Activated T-helper 17 cell treated with anti-CD3 and anti-CD28 coated beads, Interleukin-2, amount 50 U/mL, for 72 hours (primary cell): ENCODE measurements at regions not wholly inside any gene's neighbourhood (a gene's known extent, or its start where the extent isn't known, plus 50 kb on each side); places are given as distances from the start of the nearest gene placed in this dataset.

ENCODE experiments used
- ATAC-seq: fragments of 150-1000 bp; cut with Tn5 transposase; replicated peaks from 2 replicates; pipeline ENCODE4 v1.10.0; 2021; ENCODE audit warnings: mild to moderate bottlenecking, moderate library complexity
- H3K27ac Mint-ChIP-seq: one replicate; pipeline ENCODE4 v1.8.0; 2022; ENCODE audit warnings: mixed read lengths
- H3K27me3 Mint-ChIP-seq: one replicate; pipeline ENCODE4 v1.8.0; 2022; ENCODE audit warnings: mixed read lengths
- H3K36me3 Mint-ChIP-seq: one replicate; pipeline ENCODE4 v1.8.0; 2022; ENCODE audit warnings: low read depth, mild to moderate bottlenecking, mixed read lengths
- H3K4me1 Mint-ChIP-seq: one replicate; pipeline ENCODE4 v1.8.0; 2022; ENCODE audit warnings: mixed read lengths
- H3K4me3 Mint-ChIP-seq: one replicate; pipeline ENCODE4 v1.8.0; 2022; ENCODE audit warnings: mild to moderate bottlenecking, mixed read lengths
- H3K9me3 Mint-ChIP-seq: one replicate; pipeline ENCODE4 v1.8.0; 2022; ENCODE audit warnings: mixed read lengths

GRCh38 chr2:128980475-128980874, 661.8 kb upstream of the HS6ST1 start:
- H3K9me3 Mint-ChIP-seq = peaks cover 3% of the 10 kb centered on the region
- no peak for ATAC-seq
- H3K36me3 Mint-ChIP-seq = no peaks in the 10 kb centered on the region
- H3K27me3 Mint-ChIP-seq = peaks cover 3% of the 10 kb centered on the region
- H3K27ac Mint-ChIP-seq = no peak overlapping the region
- H3K4me1 Mint-ChIP-seq = no peaks in the 10 kb centered on the region
- no peak overlapping the region for H3K4me3 Mint-ChIP-seq

DNA sequence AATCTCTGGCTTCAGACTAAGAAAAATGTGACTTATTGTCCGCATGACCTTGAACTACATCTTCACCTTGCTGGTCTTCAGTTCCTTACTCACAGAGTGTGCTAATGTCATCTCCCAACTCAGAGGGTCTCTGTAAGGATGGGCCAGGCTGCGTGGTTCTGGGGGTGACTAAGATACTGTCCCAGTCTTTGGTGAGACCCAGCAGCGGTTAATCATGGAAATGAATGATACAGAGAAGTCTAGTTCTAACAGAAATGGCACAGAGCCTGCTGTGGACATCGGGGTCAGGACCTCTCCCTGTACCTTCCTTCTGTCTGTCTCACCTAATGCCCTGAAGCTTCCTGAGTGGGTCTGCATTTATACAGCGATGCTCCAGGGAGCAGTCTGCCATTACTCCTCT, 662.7 kb upstream of the HS6ST1 start:
- H3K27ac Mint-ChIP-seq = no peak overlapping the region
- peaks cover 3% of the 10 kb centered on the region for H3K9me3 Mint-ChIP-seq
- no peaks in the 10 kb centered on the region for H3K4me1 Mint-ChIP-seq
- ATAC-seq = no peak
- peaks cover 3% of the 10 kb centered on the region for H3K27me3 Mint-ChIP-seq
- no peak overlapping the region for H3K4me3 Mint-ChIP-seq
- H3K36me3 Mint-ChIP-seq = no peaks in the 10 kb centered on the region

GRCh38 chr2:128982001-128982400, 663.3 kb upstream of the HS6ST1 start:
- no peak for ATAC-seq
- no peak overlapping the region for H3K4me3 Mint-ChIP-seq
- H3K4me1 Mint-ChIP-seq = no peaks in the 10 kb centered on the region
- peaks cover 3% of the 10 kb centered on the region for H3K27me3 Mint-ChIP-seq
- no peaks in the 10 kb centered on the region for H3K36me3 Mint-ChIP-seq
- H3K9me3 Mint-ChIP-seq = peaks cover 3% of the 10 kb centered on the region
- no peak overlapping the region for H3K27ac Mint-ChIP-seq

GRCh38 chr2:128982670-128983069, 664.0 kb upstream of the HS6ST1 start:
- Mint-ChIP-seq H3K9me3 (peaks cover 3% of the 10 kb centered on the region), H3K36me3 (no peaks in the 10 kb centered on the region), H3K27me3 (peaks cover 3% of the 10 kb centered on the region), H3K4me3 (no peak overlapping the region), H3K4me1 (no peaks in the 10 kb centered on the region), H3K27ac (no peak overlapping the region)
- no peak for ATAC-seq

- H3K9me3 Mint-ChIP-seq = peaks cover 3% of the 10 kb centered on the region
- ATAC-seq = no peak
- no peak overlapping the region for H3K4me3 Mint-ChIP-seq
- H3K27ac Mint-ChIP-seq = no peak overlapping the region
- no peaks in the 10 kb centered on the region for H3K36me3 Mint-ChIP-seq
- H3K4me1 Mint-ChIP-seq = no peaks in the 10 kb centered on the region
- peaks cover 3% of the 10 kb centered on the region for H3K27me3 Mint-ChIP-seq
Observed at GRCh38 chr2:128983094-128983493, 664.4 kb upstream of the HS6ST1 start.

- no peaks in the 10 kb centered on the region for H3K4me1 Mint-ChIP-seq
- H3K27me3 Mint-ChIP-seq = no peaks in the 10 kb centered on the region
- no peaks in the 10 kb centered on the region for H3K36me3 Mint-ChIP-seq
Observed at GRCh38 chr2:128984081-128984480, 665.4 kb upstream of the HS6ST1 start.

DNA sequence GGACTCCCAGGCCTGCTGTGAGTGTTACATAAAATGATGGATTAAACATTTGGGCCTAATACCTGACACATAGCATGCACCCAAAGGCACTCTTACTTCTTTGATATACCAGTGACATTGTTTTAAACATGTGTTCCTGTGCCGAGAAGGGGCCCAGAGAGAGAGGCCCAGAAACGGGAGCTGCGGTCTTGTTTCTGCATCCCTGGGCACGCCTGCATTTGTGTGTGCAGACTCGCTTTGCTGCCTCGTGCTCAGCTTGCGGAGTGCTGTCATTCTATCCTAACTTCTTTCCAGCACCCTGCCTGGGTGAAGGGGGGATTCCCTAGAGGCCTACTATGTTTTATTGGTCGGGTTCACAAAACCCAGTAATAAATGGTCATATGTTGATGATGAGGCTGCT, 666.2 kb upstream of the HS6ST1 start:
- ATAC-seq = no peak
- Mint-ChIP-seq H3K36me3 (no peaks in the 10 kb centered on the region), H3K4me1 (no peaks in the 10 kb centered on the region), H3K27ac (no peak overlapping the region), H3K27me3 (peaks cover 4% of the 10 kb centered on the region), H3K4me3 (no peak overlapping the region), H3K9me3 (no peaks in the 10 kb centered on the region)

More at GRCh38 chr2:128984081-128984480, 665.4 kb upstream of the HS6ST1 start:
- no peak for ATAC-seq
- H3K4me3 Mint-ChIP-seq = no peak overlapping the region
- H3K27ac Mint-ChIP-seq = no peak overlapping the region
- H3K9me3 Mint-ChIP-seq = no peaks in the 10 kb centered on the region

GRCh38 chr2:128986026-128986715, 667.5 kb upstream of the HS6ST1 start:
- H3K4me3 Mint-ChIP-seq = no peak overlapping the region
- no peak overlapping the region for H3K27ac Mint-ChIP-seq
- peaks cover 12% of the 10 kb centered on the region for H3K27me3 Mint-ChIP-seq
- H3K4me1 Mint-ChIP-seq = no peaks in the 10 kb centered on the region
- ATAC-seq = no peak
- H3K9me3 Mint-ChIP-seq = no peaks in the 10 kb centered on the region
- no peaks in the 10 kb centered on the region for H3K36me3 Mint-ChIP-seq

DNA sequence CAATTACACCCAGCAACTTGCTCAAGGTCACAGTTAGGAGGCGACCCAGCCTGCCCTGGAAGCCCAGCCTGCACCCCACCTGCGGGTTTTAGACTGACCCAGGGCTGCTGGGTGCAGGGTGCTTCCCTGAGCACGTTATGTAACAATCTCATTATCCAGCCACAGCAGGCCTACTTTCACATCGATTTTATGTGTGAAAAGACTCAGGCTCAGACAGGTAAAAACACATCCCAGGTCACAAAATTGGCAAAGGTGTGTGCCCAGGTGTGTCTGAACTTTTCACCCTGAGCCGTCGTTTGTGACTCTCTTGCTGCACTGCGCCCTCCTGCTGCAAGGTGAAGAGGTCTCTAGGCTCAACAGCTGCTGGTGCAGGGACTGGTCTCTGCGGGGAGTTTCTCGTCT, 668.2 kb upstream of the HS6ST1 start:
- Mint-ChIP-seq H3K9me3 (peaks cover 4% of the 10 kb centered on the region), H3K27me3 (peaks cover 12% of the 10 kb centered on the region), H3K4me3 (no peak overlapping the region), H3K27ac (no peak overlapping the region), H3K36me3 (no peaks in the 10 kb centered on the region), H3K4me1 (no peaks in the 10 kb centered on the region)
- ATAC-seq = no peak

DNA sequence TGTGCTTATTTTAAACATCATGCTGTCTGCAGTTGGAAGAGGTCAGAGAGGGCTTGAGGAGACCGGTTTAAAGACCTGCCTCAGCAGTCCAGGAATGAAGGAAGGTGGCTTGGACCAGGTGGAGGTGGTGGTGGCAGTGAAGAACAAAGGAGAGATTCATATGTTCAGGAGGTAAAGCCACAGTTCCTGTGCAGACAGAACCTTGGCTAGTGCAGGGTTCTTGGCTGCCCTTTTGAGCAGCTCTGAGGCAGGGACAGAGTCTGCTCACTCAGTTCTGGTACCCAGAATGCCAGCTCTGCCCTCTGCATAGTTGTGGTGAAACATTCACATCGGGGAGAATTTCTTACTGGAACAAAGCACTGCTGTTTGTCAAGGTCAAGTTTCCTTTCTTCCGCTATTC, 669.7 kb upstream of the HS6ST1 start:
- no peaks in the 10 kb centered on the region for H3K36me3 Mint-ChIP-seq
- no peak for ATAC-seq
- H3K4me1 Mint-ChIP-seq = no peaks in the 10 kb centered on the region
- H3K9me3 Mint-ChIP-seq = peaks cover 4% of the 10 kb centered on the region
- H3K27me3 Mint-ChIP-seq = peaks cover 16% of the 10 kb centered on the region
- no peak overlapping the region for H3K27ac Mint-ChIP-seq
- no peak overlapping the region for H3K4me3 Mint-ChIP-seq

DNA sequence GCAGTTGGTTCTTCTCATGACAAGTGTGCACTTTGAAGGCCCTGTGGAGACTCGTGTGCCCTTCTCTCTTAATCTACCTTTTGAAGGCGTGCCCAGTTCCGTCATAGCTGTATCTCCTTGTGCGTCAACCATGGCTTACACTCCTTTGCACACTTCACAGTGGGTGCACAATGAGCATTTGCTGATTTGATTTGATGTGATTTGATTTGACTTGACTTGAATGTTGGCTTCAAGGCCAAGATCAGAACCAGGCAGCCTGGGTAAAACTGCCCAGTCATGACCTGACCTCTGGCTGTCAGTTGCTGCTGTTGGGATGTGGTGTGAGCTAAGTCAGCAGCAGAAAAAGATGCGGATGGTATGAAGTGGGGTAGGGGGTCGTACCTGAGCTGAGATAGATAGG, 670.3 kb upstream of the HS6ST1 start:
- Mint-ChIP-seq H3K4me1 (no peaks in the 10 kb centered on the region), H3K27me3 (peaks cover 16% of the 10 kb centered on the region), H3K9me3 (peaks cover 4% of the 10 kb centered on the region), H3K4me3 (no peak overlapping the region), H3K27ac (no peak overlapping the region), H3K36me3 (no peaks in the 10 kb centered on the region)
- ATAC-seq = no peak

GRCh38 chr2:128995086-128995485, 676.4 kb upstream of the HS6ST1 start:
- H3K27ac Mint-ChIP-seq = no peak overlapping the region
- H3K36me3 Mint-ChIP-seq = no peaks in the 10 kb centered on the region
- H3K4me3 Mint-ChIP-seq = no peak overlapping the region
- H3K27me3 Mint-ChIP-seq = peaks cover 10% of the 10 kb centered on the region
- no peaks in the 10 kb centered on the region for H3K4me1 Mint-ChIP-seq
- no peak for ATAC-seq
- peaks cover 20% of the 10 kb centered on the region for H3K9me3 Mint-ChIP-seq

DNA sequence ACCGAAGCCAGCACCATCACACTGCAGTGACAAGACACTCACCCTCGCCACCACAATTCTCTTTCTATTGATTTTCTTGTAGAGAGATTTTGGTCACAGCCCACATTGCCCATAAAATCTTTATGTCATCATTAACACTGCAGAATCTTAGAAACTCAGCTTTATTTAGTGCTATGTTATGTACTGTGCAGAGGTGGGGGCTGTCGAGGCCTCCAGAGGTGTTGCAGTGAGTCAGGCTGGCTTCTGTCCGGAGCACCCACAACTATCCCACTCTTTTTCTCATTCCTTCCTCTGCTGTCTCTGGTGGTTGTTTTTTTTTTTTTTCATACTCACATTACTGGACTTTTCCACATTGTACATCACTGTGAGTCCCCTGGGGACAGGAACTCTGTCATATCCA, 677.4 kb upstream of the HS6ST1 start:
- H3K9me3 Mint-ChIP-seq = peaks cover 20% of the 10 kb centered on the region
- no peaks in the 10 kb centered on the region for H3K4me1 Mint-ChIP-seq
- H3K27ac Mint-ChIP-seq = no peak overlapping the region
- H3K4me3 Mint-ChIP-seq = no peak overlapping the region
- ATAC-seq = no peak
- peaks cover 4% of the 10 kb centered on the region for H3K27me3 Mint-ChIP-seq
- H3K36me3 Mint-ChIP-seq = no peaks in the 10 kb centered on the region

DNA sequence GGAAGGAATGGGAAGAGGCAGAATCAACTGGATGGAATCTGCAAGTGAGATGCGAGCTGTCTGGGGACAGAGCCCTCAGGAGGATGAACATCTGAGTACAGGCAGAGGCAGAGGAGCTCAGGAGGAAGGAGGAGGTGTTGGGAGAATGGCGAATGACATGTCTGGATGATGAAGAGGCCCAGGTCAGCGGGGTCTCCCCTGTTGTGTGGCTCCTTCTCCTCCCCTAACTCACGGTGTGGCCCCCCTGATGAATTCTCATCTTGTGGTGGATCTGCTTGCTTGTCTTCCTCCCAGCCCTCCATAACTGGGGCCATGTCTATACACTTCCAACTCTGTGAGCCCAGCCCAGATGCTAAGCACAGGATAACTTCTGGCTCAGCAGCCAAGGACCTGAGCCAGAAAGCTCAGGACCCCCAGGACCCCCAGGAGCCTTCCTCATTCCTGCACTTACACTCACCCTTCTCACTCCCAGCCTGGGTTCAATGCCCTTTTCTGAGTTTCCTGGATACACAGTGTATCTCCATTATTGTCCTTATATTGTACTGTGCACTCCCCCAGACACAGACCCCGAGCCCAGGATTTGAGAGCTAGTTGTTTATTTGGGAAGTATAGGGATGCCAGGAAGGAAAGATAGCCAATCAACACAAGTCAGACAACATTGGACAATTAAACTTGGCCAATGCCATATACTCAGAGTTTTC, 678.6 kb upstream of the HS6ST1 start:
- Mint-ChIP-seq H3K27ac (no peak overlapping the region), H3K36me3 (no peaks in the 10 kb centered on the region), H3K9me3 (peaks cover 16% of the 10 kb centered on the region), H3K4me3 (no peak overlapping the region), H3K4me1 (no peaks in the 10 kb centered on the region), H3K27me3 (peaks cover under 1% of the 10 kb centered on the region)
- no peak for ATAC-seq

- H3K4me1 Mint-ChIP-seq = no peaks in the 10 kb centered on the region
- H3K27ac Mint-ChIP-seq = no peak overlapping the region
- peaks cover 9% of the 10 kb centered on the region for H3K9me3 Mint-ChIP-seq
- no peaks in the 10 kb centered on the region for H3K36me3 Mint-ChIP-seq
- no peak for ATAC-seq
- no peaks in the 10 kb centered on the region for H3K27me3 Mint-ChIP-seq
- H3K4me3 Mint-ChIP-seq = no peak overlapping the region
Observed at GRCh38 chr2:129001926-129002325, 683.3 kb upstream of the HS6ST1 start.
